A549 (cell line): ENCODE measurements at regions not wholly inside any gene's neighbourhood (a gene's known extent, or its start where the extent isn't known, plus 50 kb on each side); places are given as distances from the start of the nearest gene placed in this dataset.

Experiments used
- ATAC-seq, 2 experiments: fragments of 200-7000 bp in 1 of 2; fragments of >200 bp in 1 of 2; cut with Nextera tagmentation in 1 of 2; cut with Tn5 transposase in 1 of 2; 3 replicates each; pipeline versions ENCODE4 v1.8.0 to v1.9.1; 2018 to 2020; ENCODE audit warnings: mild to moderate bottlenecking in 1 of 2, moderate library complexity in 1 of 2
- CTCF ChIA-PET: fragments of 300-600 bp; sonication (Branson Sonifier 250); formaldehyde crosslinking; extraction: SDS; loops from one replicate; lab custom pipeline; 2021; ENCODE audit warnings: antibody characterized with exemption, inconsistent platforms; lab: Yijun Ruan, JAX
- POLR2A ChIA-PET: fragments of 350-600 bp; formaldehyde crosslinking; extraction: SDS; loops from one replicate; lab custom pipeline; 2021; ENCODE audit warnings: antibody characterized with exemption, inconsistent platforms; lab: Yijun Ruan, JAX
- DNase-seq, 2 experiments: peaks; one replicate each; pipeline versions ENCODE4 v3.0.0 to v3.0.0-alpha.2; 2011 to 2016; ENCODE audit warnings: low read depth in 1 of 2, low spot score in 1 of 2
- FAIRE-seq: peaks from 2 replicates; lab custom pipeline; 2011; peaks lifted over from hg19 to GRCh38; lab: Jason Lieb, UNC
- H3K27ac ChIP-seq, 2 experiments: fragments of >200 bp; sonication (Bioruptor Twin); formaldehyde crosslinking; 3 replicates each; pipeline ENCODE4 v1.5.1; 2016 to 2017
- H3K4me1 ChIP-seq: fragments of >200 bp; sonication (Bioruptor Twin); formaldehyde crosslinking; 3 replicates; pipeline ENCODE4 v1.6.1; 2016
- H3K4me2 ChIP-seq: fragments of >200 bp; sonication (Bioruptor Twin); formaldehyde crosslinking; 3 replicates; pipeline ENCODE4 v1.6.1; 2016
- H3K4me3 ChIP-seq: fragments of >200 bp; sonication (Bioruptor Twin); formaldehyde crosslinking; 3 replicates; pipeline ENCODE4 v1.5.1; 2016
- H3K9me3 ChIP-seq: fragments of >200 bp; sonication (Bioruptor Twin); formaldehyde crosslinking; 3 replicates; pipeline ENCODE4 v1.6.1; 2016
- CBX8 ChIP-seq: fragments of 200-600 bp; sonication (generic); IDR thresholded peaks from 2 replicates; pipeline ENCODE4 v1.6.1; 2016
- CEBPB ChIP-seq, 2 experiments: fragments of >200 bp in 1 of 2; sonication (Bioruptor Twin) in 1 of 2; formaldehyde crosslinking in 1 of 2; IDR thresholded peaks; 2 replicates each; pipeline ENCODE4 v1.6.1; 2012 to 2016
- FOSL2 ChIP-seq, 2 experiments: fragments of 450-650 bp in 1 of 2; fragments of >200 bp in 1 of 2; sonication (Bioruptor Twin) in 1 of 2; formaldehyde crosslinking; IDR thresholded peaks; 2 replicates each; pipeline versions ENCODE4 v1.5.0 to v1.6.1; 2016 to 2020; ENCODE audit warnings: mild to moderate bottlenecking in 1 of 2, moderate library complexity in 1 of 2
- GATA3 ChIP-seq: IDR thresholded peaks from 2 replicates; pipeline ENCODE4 v1.6.1; 2012; ENCODE audit warnings: borderline replicate concordance
- HEYL ChIP-seq: fragments of 250-450 bp; sonication (Bioruptor Pico); IDR thresholded peaks from 2 replicates; pipeline ENCODE4 v1.8.0; 2021; ENCODE audit warnings: mild to moderate bottlenecking, moderate library complexity
- JUN ChIP-seq, 2 experiments: fragments of >200 bp; sonication (Bioruptor Twin); formaldehyde crosslinking; IDR thresholded peaks; 2 replicates in 1 of 2; 3 replicates in 1 of 2; pipeline ENCODE4 v1.6.1; 2016 to 2017
- NPAS2 ChIP-seq: fragments of 250-450 bp; sonication (Bioruptor Pico); IDR thresholded peaks from 2 replicates; pipeline ENCODE4 v1.8.0; 2022; ENCODE audit warnings: mild to moderate bottlenecking, moderate library complexity, borderline replicate concordance
- PHF8 ChIP-seq: fragments of 200-600 bp; sonication (generic); IDR thresholded peaks from 2 replicates; pipeline ENCODE4 v1.6.1; 2016; ENCODE audit warnings: low read depth, mild to moderate bottlenecking, antibody characterized with exemption, moderate library complexity, borderline replicate concordance
- POLR2AphosphoS2 ChIP-seq: conservative IDR thresholded peaks from 2 replicates; pipeline ENCODE4 v1.6.1; 2012; ENCODE audit warnings: low read length, improper control_type of control experiment, inconsistent platforms
- RARB ChIP-seq: fragments of 250-450 bp; sonication (Bioruptor Pico); IDR thresholded peaks from 2 replicates; pipeline ENCODE4 v1.8.0; 2021; ENCODE audit warnings: mild to moderate bottlenecking, moderate library complexity
- RCOR1 ChIP-seq: fragments of 150-350 bp; IDR thresholded peaks from 2 replicates; pipeline ENCODE4 v1.6.1; 2014; ENCODE audit warnings: antibody characterized with exemption, low read length, low read depth
- RNF2 ChIP-seq: fragments of 200-600 bp; sonication (generic); IDR thresholded peaks from 2 replicates; pipeline ENCODE4 v1.6.1; 2016; ENCODE audit warnings: low read depth, mild to moderate bottlenecking, antibody characterized with exemption, moderate library complexity, borderline replicate concordance
- SMC3 ChIP-seq: fragments of >200 bp; sonication (Bioruptor Twin); formaldehyde crosslinking; IDR thresholded peaks from 3 replicates; pipeline ENCODE4 v1.6.1; 2018; ENCODE audit warnings: inconsistent platforms
- TP53 ChIP-seq: fragments of 250-450 bp; sonication (Bioruptor Pico); IDR thresholded peaks from 2 replicates; pipeline ENCODE4 v1.5.0; 2021; ENCODE audit warnings: mild to moderate bottlenecking, moderate library complexity
- ZC3H11A ChIP-seq: fragments of 450-650 bp; IDR thresholded peaks from 2 replicates; pipeline ENCODE4 v1.6.1; 2014; ENCODE audit warnings: antibody characterized with exemption, mild to moderate bottlenecking
- ZFP36 ChIP-seq: fragments of 450-650 bp; IDR thresholded peaks from 2 replicates; pipeline ENCODE4 v1.6.1; 2014; ENCODE audit warnings: borderline replicate concordance; ENCODE audit not compliant: partially characterized antibody
- ZSCAN20 ChIP-seq: fragments of 250-450 bp; sonication (Bioruptor Pico); IDR thresholded peaks from 2 replicates; pipeline ENCODE4 v1.8.0; 2022; ENCODE audit warnings: mild to moderate bottlenecking, moderate library complexity
- WGBS: methylation state at CpG from one replicate; pipeline ENCODE4 v1.1.6; 2017; ENCODE audit errors: missing lambda C conversion rate; 5-methylcytosine and 5-hydroxymethylcytosine counted together
- TF ChIP-seq, protein P1 (sequence below): fragments of >200 bp; sonication (Bioruptor Twin); formaldehyde crosslinking; IDR thresholded peaks from 3 replicates; pipeline ENCODE4 v1.6.1; 2016
- TF ChIP-seq, protein P2 (sequence below): fragments of 450-650 bp; IDR thresholded peaks from 2 replicates; pipeline ENCODE4 v1.6.1; 2014; ENCODE audit warnings: antibody characterized with exemption
- TF ChIP-seq, protein P3 (sequence below): fragments of 150-350 bp; IDR thresholded peaks from 2 replicates; pipeline ENCODE4 v1.6.1; 2014; ENCODE audit warnings: low read depth, mild to moderate bottlenecking, low read length
- TF ChIP-seq, protein P4 (sequence below): fragments of >200 bp; sonication (Bioruptor Twin); formaldehyde crosslinking; IDR thresholded peaks from 2 replicates; pipeline ENCODE4 v1.6.1; 2016
- TF ChIP-seq, protein P5 (sequence below): fragments of 250-450 bp; sonication (Bioruptor Pico); IDR thresholded peaks from 2 replicates; pipeline ENCODE4 v1.5.0; 2020; ENCODE audit warnings: low read depth, mild to moderate bottlenecking, moderate library complexity
- TF ChIP-seq, protein P6 (sequence below): fragments of 200-600 bp; sonication (generic); IDR thresholded peaks from 2 replicates; pipeline ENCODE4 v1.6.1; 2016; ENCODE audit warnings: antibody characterized with exemption, mild to moderate bottlenecking, moderate library complexity

DNA sequence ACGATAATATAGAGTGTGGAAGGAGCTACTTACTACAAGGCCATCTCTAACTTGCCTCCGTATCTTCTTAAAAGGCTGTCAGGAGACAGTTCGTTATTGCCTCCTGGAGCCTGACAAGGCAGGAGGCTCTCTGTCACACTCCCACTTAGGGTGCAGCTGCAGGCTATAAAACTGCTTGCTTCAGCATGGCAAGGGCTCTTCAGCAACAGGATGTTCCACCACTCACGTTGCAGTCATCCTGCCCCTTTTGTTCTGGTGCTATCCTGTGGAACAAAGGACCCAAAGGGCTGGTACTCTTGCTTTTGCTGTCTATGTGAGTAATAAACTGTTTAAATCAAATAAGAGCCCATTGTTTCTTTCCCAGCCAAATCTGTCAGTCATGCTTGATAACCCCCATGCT lies 508.9 kb downstream of the NTRK2 start (continued):
- no peak for TF ChIP-seq NPAS2 (CRISPR knock-in tag)
- no peak for TF ChIP-seq RNF2
- TF ChIP-seq GATA3, result no peak
- TF ChIP-seq, protein P1, sequence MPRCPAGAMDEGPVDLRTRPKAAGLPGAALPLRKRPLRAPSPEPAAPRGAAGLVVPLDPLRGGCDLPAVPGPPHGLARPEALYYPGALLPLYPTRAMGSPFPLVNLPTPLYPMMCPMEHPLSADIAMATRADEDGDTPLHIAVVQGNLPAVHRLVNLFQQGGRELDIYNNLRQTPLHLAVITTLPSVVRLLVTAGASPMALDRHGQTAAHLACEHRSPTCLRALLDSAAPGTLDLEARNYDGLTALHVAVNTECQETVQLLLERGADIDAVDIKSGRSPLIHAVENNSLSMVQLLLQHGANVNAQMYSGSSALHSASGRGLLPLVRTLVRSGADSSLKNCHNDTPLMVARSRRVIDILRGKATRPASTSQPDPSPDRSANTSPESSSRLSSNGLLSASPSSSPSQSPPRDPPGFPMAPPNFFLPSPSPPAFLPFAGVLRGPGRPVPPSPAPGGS, result no peak
- TF ChIP-seq PHF8, result no peak

DNA sequence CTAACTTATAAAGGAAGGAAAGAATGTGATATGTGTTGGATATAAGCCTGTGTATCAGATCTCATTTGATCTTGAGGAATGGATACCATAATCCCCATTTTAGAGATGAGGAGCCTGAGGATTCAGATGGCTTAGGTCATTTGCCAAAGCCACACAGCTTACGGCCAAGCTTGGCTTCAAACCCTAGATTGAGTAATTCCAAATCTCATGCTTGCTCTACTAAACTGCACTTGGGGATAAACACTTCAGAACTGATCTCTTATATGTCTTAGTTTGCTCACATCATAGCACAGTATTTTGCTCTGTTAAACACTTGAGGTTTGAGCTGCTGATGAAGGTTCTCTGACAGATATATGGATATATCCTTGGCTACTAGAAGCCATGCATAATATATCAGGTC lies 504.4 kb downstream of the NTRK2 start:
- Histone ChIP-seq H3K27ac (no peak overlapping the region), H3K4me1 (no peaks in the 10 kb centered on the region), H3K9me3 (no peaks in the 10 kb centered on the region; the same call in 2 of the 3 replicates), H3K4me3 (no peak overlapping the region)
- ATAC-seq (no peak), FAIRE-seq (no peak)
- WGBS, result 27% methylated on average over 1 of the region's 1 CpG
- TF ChIP-seq, protein P2, sequence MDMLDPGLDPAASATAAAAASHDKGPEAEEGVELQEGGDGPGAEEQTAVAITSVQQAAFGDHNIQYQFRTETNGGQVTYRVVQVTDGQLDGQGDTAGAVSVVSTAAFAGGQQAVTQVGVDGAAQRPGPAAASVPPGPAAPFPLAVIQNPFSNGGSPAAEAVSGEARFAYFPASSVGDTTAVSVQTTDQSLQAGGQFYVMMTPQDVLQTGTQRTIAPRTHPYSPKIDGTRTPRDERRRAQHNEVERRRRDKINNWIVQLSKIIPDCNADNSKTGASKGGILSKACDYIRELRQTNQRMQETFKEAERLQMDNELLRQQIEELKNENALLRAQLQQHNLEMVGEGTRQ, result no peak
- TF ChIP-seq ZFP36, result no peak
- TF ChIP-seq SMC3, result no peak
- TF ChIP-seq ZC3H11A, result no peak
- no peak for TF ChIP-seq NPAS2 (CRISPR knock-in tag)
- TF ChIP-seq, protein P3, sequence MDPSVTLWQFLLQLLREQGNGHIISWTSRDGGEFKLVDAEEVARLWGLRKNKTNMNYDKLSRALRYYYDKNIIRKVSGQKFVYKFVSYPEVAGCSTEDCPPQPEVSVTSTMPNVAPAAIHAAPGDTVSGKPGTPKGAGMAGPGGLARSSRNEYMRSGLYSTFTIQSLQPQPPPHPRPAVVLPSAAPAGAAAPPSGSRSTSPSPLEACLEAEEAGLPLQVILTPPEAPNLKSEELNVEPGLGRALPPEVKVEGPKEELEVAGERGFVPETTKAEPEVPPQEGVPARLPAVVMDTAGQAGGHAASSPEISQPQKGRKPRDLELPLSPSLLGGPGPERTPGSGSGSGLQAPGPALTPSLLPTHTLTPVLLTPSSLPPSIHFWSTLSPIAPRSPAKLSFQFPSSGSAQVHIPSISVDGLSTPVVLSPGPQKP, result no peak
- no peak for TF ChIP-seq TP53 (CRISPR knock-in tag)
- TF ChIP-seq, protein P4, sequence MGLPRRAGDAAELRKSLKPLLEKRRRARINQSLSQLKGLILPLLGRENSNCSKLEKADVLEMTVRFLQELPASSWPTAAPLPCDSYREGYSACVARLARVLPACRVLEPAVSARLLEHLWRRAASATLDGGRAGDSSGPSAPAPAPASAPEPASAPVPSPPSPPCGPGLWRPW, result no peak
- TF ChIP-seq RARB, result no peak
- no peak for TF ChIP-seq CEBPB (IDR thresholded peaks at IDR 0.05)
- TF ChIP-seq RCOR1, result no peak
- no peak for TF ChIP-seq HEYL
- TF ChIP-seq ZSCAN20 (CRISPR knock-in tag), result no peak
- TF ChIP-seq CBX8, result no peak
- TF ChIP-seq GATA3, result no peak
- TF ChIP-seq, all 56 proteins: peak for 0
- no peak for DNase-seq
- POLR2A ChIA-PET, result no interaction called here
- CTCF ChIA-PET, result interaction anchor here (1.1 to 1.7 kb wide), 2 partner anchors 11 to 477 kb away, joined by 3 read pairs; no protein-coding TSS in a partner anchor
- H3K4me2 ChIP-seq, result no peak overlapping the region

DNA sequence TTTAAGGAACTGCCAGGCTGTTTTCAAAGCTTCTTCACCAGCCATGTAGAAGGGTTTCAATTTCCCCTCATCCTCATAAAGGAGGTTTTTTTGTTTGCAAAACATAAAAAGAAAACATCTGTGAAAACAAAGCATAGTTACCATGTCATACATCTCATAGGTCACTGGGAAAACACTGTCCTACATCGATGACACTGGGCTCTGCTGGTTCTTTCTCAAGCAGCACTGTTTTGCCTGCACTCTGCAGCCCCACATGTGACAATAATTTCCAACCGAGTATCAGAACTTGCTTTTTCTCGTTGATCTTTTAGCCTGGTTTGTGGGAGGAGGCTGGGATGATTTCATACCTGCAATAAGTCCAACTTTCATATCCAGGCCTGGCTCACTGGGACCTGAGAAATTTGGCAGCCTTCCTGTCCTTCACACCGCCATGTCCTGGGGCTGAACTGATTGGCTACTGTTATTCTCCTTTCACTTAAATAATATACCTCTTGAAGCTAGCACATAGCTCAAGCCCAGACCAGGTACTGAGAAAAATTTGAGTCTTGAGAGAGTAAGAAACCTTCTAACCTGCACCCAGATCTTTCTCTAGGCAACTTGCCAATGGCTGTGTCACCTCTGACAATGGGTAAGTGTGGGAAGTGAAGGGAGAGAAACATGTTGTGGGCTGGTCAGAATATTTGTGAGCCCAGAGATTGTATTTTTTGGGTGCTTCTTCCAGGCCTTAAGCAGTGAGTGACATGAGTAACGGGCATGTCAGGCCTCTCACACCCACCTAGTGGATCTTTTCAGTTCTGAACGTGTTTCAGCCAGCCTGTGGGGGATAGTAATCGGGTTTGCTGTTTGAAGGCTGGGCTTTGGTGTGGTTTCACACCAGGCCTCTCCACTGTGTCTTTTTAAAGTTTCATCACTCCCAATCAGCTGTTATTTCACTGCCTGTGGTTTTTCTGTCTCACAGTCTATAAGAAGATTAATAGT lies 502.8 kb downstream of the NTRK2 start:
- 12% methylated on average over 7 of the region's 7 CpGs for WGBS
- ATAC-seq (no peak), DNase-seq (no peak), FAIRE-seq (no peak)
- TF ChIP-seq, protein P5, sequence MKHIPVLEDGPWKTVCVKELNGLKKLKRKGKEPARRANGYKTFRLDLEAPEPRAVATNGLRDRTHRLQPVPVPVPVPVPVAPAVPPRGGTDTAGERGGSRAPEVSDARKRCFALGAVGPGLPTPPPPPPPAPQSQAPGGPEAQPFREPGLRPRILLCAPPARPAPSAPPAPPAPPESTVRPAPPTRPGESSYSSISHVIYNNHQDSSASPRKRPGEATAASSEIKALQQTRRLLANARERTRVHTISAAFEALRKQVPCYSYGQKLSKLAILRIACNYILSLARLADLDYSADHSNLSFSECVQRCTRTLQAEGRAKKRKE (CRISPR knock-in tag), result no peak
- TF ChIP-seq ZC3H11A, result no peak
- TF ChIP-seq RCOR1, result no peak
- TF ChIP-seq FOSL2 (IDR thresholded peaks at IDR 0.05), result no peak
- no peak for TF ChIP-seq FOSL2 (CRISPR knock-in tag; IDR thresholded peaks at IDR 0.05)
- TF ChIP-seq, protein P6, sequence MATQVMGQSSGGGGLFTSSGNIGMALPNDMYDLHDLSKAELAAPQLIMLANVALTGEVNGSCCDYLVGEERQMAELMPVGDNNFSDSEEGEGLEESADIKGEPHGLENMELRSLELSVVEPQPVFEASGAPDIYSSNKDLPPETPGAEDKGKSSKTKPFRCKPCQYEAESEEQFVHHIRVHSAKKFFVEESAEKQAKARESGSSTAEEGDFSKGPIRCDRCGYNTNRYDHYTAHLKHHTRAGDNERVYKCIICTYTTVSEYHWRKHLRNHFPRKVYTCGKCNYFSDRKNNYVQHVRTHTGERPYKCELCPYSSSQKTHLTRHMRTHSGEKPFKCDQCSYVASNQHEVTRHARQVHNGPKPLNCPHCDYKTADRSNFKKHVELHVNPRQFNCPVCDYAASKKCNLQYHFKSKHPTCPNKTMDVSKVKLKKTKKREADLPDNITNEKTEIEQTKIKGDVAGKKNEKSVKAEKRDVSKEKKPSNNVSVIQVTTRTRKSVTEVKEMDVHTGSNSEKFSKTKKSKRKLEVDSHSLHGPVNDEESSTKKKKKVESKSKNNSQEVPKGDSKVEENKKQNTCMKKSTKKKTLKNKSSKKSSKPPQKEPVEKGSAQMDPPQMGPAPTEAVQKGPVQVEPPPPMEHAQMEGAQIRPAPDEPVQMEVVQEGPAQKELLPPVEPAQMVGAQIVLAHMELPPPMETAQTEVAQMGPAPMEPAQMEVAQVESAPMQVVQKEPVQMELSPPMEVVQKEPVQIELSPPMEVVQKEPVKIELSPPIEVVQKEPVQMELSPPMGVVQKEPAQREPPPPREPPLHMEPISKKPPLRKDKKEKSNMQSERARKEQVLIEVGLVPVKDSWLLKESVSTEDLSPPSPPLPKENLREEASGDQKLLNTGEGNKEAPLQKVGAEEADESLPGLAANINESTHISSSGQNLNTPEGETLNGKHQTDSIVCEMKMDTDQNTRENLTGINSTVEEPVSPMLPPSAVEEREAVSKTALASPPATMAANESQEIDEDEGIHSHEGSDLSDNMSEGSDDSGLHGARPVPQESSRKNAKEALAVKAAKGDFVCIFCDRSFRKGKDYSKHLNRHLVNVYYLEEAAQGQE, result no peak
- TF ChIP-seq POLR2AphosphoS2, result no peak
- TF ChIP-seq, protein P1, result no peak
- no peak for TF ChIP-seq PHF8
- no peak for TF ChIP-seq JUN (IDR thresholded peaks at IDR 0.05)
- no peaks in the 10 kb centered on the region; the same call in 2 of the 3 replicates for H3K9me3 ChIP-seq
- no peak overlapping the region for H3K27ac ChIP-seq
- POLR2A ChIA-PET, result no interaction called here
- CTCF ChIA-PET, result no interaction called here
- no peak overlapping the region for H3K4me3 ChIP-seq
- H3K4me1 ChIP-seq, result no peaks in the 10 kb centered on the region
- H3K4me2 ChIP-seq, result no peak overlapping the region
